ENCODE measurements at regions not wholly inside any gene's neighbourhood (a gene's known extent, or its start where the extent isn't known, plus 50 kb on each side); places are given as distances from the start of the nearest gene placed in this dataset.

- Histone ChIP-seq H3K9ac (ENCODE audit: low read depth in 2 of 2, low read length in 2 of 2) (no peak overlapping the region), H3K27me3 (no peaks in the 10 kb centered on the region), H3K4me3 (no peak overlapping the region), H3K27ac (no peak overlapping the region), H3K9me3 (no peaks in the 10 kb centered on the region), H3K4me1 (no peaks in the 10 kb centered on the region), H3K36me3 (no peaks in the 10 kb centered on the region)
- TF ChIP-seq, protein P1, sequence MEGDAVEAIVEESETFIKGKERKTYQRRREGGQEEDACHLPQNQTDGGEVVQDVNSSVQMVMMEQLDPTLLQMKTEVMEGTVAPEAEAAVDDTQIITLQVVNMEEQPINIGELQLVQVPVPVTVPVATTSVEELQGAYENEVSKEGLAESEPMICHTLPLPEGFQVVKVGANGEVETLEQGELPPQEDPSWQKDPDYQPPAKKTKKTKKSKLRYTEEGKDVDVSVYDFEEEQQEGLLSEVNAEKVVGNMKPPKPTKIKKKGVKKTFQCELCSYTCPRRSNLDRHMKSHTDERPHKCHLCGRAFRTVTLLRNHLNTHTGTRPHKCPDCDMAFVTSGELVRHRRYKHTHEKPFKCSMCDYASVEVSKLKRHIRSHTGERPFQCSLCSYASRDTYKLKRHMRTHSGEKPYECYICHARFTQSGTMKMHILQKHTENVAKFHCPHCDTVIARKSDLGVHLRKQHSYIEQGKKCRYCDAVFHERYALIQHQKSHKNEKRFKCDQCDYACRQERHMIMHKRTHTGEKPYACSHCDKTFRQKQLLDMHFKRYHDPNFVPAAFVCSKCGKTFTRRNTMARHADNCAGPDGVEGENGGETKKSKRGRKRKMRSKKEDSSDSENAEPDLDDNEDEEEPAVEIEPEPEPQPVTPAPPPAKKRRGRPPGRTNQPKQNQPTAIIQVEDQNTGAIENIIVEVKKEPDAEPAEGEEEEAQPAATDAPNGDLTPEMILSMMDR (IDR thresholded peaks at IDR 0.05) = no peak
- intact Hi-C loops (cut with DNase I) = no loop called here
- no peak for DNase-seq
Observed at GRCh38 chr10:113274176-113274829, 278.6 kb upstream of the HABP2 start.

DNA sequence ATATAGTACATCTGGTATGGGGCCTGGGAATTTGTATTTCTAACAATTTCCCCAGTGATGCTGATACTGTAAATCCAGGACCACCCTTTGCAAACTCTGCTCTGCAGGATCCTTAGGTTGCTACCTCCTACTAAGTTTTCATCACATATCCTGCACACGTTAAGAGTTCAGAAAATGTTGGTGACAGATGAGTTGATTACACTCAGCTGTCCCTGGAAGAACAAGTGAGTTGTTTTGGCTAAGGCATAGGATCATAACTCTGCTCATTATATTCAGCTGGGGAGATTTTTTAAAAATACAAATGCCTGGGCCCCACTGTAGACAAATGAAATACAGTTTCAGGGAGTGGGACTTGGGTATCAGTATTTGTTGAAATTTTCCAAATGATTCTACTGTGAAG is 274.6 kb upstream of the HABP2 start:
- Histone ChIP-seq H3K27me3 (no peaks in the 10 kb centered on the region), H3K9ac (ENCODE audit: low read depth in 2 of 2, low read length in 2 of 2) (no peak overlapping the region), H3K4me3 (no peak overlapping the region), H3K27ac (no peak overlapping the region), H3K9me3 (no peaks in the 10 kb centered on the region), H3K36me3 (no peaks in the 10 kb centered on the region), H3K4me1 (no peaks in the 10 kb centered on the region)
- intact Hi-C loops (cut with DNase I) = no loop called here
- DNase-seq = no peak
- TF ChIP-seq, protein P1 (IDR thresholded peaks at IDR 0.05) = no peak

- H3K27me3 ChIP-seq = no peaks in the 10 kb centered on the region
- DNase-seq = no peak
- H3K27ac ChIP-seq = no peak overlapping the region
- intact Hi-C loops (cut with DNase I) = no loop called here
- no peak overlapping the region for H3K9ac ChIP-seq (ENCODE audit: low read depth in 2 of 2, low read length in 2 of 2)
- no peaks in the 10 kb centered on the region for H3K4me1 ChIP-seq
- H3K9me3 ChIP-seq = no peaks in the 10 kb centered on the region
- TF ChIP-seq, protein P1 (IDR thresholded peaks at IDR 0.05) = no peak
- no peaks in the 10 kb centered on the region for H3K36me3 ChIP-seq
- no peak overlapping the region for H3K4me3 ChIP-seq
Observed at GRCh38 chr10:113278664-113279063, 274.2 kb upstream of the HABP2 start.

DNA sequence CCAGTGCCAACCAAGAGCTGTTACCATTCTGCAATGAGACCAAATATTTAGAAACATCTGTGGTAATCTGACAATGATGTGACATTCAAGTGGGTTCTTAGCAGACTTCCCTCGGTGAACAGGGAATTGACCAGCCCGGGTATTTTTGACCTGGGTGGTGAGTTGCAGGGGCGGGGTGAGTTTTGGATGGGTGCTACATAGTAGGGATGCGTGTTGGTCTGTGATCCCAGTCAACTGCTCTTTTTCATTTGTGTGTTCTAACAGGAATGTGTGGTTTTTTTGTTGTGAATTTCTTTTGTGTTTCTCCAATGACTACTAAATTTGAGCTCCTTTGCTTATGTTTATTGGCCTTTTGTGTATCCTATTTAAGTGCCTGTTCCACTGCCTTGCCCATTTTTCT is 273.6 kb upstream of the HABP2 start:
- intact Hi-C loops (cut with DNase I) = no loop called here
- no peaks in the 10 kb centered on the region for H3K9me3 ChIP-seq
- no peak overlapping the region for H3K27ac ChIP-seq
- H3K4me1 ChIP-seq = no peaks in the 10 kb centered on the region
- H3K36me3 ChIP-seq = no peaks in the 10 kb centered on the region
- H3K27me3 ChIP-seq = no peaks in the 10 kb centered on the region
- H3K9ac ChIP-seq (ENCODE audit: low read depth in 2 of 2, low read length in 2 of 2) = no peak overlapping the region
- H3K4me3 ChIP-seq = no peak overlapping the region
- TF ChIP-seq, protein P1 (IDR thresholded peaks at IDR 0.05) = no peak
- DNase-seq = no peak

DNA sequence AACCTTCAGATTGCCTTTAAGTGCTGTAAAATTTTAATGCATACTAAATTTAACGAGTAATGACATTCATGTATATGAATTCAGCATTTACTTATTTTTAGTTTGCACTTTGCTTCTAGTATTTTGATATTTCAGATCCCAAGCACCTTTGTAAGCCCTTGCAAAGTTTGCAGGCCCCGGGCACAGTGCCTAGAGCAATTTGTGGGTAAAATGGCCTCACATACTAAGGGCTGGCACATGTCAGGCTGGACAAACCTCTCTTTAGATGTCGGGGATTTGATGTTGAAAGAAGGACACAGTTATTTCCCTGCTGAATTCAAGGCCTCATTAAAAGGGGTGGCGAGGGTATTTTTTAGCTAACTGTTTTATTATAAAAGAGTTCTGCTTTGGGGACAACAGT is 270.3 kb upstream of the HABP2 start:
- TF ChIP-seq, protein P1 (IDR thresholded peaks at IDR 0.05) = no peak
- Histone ChIP-seq H3K27me3 (no peaks in the 10 kb centered on the region), H3K27ac (no peak overlapping the region), H3K36me3 (no peaks in the 10 kb centered on the region), H3K9ac (ENCODE audit: low read depth in 2 of 2, low read length in 2 of 2) (no peak overlapping the region), H3K4me3 (no peak overlapping the region), H3K4me1 (no peaks in the 10 kb centered on the region), H3K9me3 (no peaks in the 10 kb centered on the region)
- intact Hi-C loops (cut with DNase I) = no loop called here
- no peak for DNase-seq
